Spleen (tissue), 11 donors: ENCODE measurements at regions not wholly inside any gene's neighbourhood (a gene's known extent, or its start where the extent isn't known, plus 50 kb on each side); places are given as distances from the start of the nearest gene placed in this dataset.

Experiments
- DNase-seq: peaks from one replicate; pipeline ENCODE4 v3.0.0-alpha.2; 2020
- H3K27ac ChIP-seq, 8 donors: fragments of 200-600 bp; sonication (generic) in 7 of 8; 1 replicate in 4 of 8; 2 replicates in 4 of 8; pipeline versions ENCODE4 v1.5.0 to v1.8.0; 2016 to 2021; ENCODE audit warnings: inconsistent platforms in 4 of 8, mild to moderate bottlenecking in 4 of 8, moderate library complexity in 1 of 8
- H3K27me3 ChIP-seq, 7 donors: fragments of 200-600 bp; sonication (generic) in 6 of 7; replicated peaks in 1 of 7; 1 replicate in 4 of 7; 2 replicates in 3 of 7; pipeline versions ENCODE4 v1.5.0 to v1.8.0; 2016 to 2021; ENCODE audit warnings: inconsistent platforms in 3 of 7, mild to moderate bottlenecking in 1 of 7
- H3K36me3 ChIP-seq, 6 donors: fragments of 200-600 bp; sonication (generic) in 5 of 6; 1 replicate in 4 of 6; 2 replicates in 2 of 6; pipeline versions ENCODE4 v1.5.0 to v1.8.0; 2016 to 2021; ENCODE audit warnings: inconsistent platforms in 2 of 6
- H3K4me1 ChIP-seq, 6 donors: fragments of 200-600 bp; sonication (generic) in 5 of 6; 1 replicate in 3 of 6; 2 replicates in 3 of 6; pipeline versions ENCODE4 v1.5.0 to v1.8.0; 2016 to 2021; ENCODE audit warnings: inconsistent platforms in 3 of 6
- H3K4me3 ChIP-seq, 8 donors: fragments of 200-600 bp; sonication (generic) in 7 of 8; 1 replicate in 4 of 8; 2 replicates in 4 of 8; pipeline versions ENCODE4 v1.5.0 to v1.8.0; 2016 to 2021; ENCODE audit warnings: inconsistent platforms in 4 of 8, mild to moderate bottlenecking in 4 of 8, moderate library complexity in 2 of 8
- H3K9me3 ChIP-seq, 8 donors: fragments of 200-600 bp; sonication (generic) in 7 of 8; 1 replicate in 4 of 8; 2 replicates in 4 of 8; pipeline versions ENCODE4 v1.5.0 to v1.8.0; 2016 to 2021; ENCODE audit warnings: inconsistent platforms in 4 of 8
- POLR2A ChIP-seq, 3 donors: fragments of 450-650 bp; IDR thresholded peaks; one replicate each; pipeline ENCODE4 v1.5.1; 2017; ENCODE audit warnings: antibody characterized with exemption in 3 of 3, mild to moderate bottlenecking in 1 of 3
- POLR2AphosphoS5 ChIP-seq, 3 donors: sonication (generic); formaldehyde crosslinking; IDR thresholded peaks; one replicate each; pipeline ENCODE4 v1.5.1; 2017; ENCODE audit warnings: antibody characterized with exemption in 3 of 3
- WGBS, 5 donors: extraction: QIAGEN DNeasy Blood & Tissue Kit in 3 of 5; methylation state at CpG; one replicate each; pipeline versions ENCODE4 v1.1.5 to v1.1.7; 2013 to 2018; 5-methylcytosine and 5-hydroxymethylcytosine counted together
- intact Hi-C: fragments of 100-400 bp; cut with DNase I; formaldehyde crosslinking; loops from one replicate; pipeline ENCODE4 v1.15.0; 2023; ENCODE audit warnings: low total_unique reads
- TF ChIP-seq, protein P1 (sequence below), 11 experiments: fragments of 200-600 bp in 7 of 11; fragments of 450-650 bp in 4 of 11; sonication (generic) in 4 of 11; IDR thresholded peaks in 8 of 11; conservative IDR thresholded peaks in 3 of 11; 1 replicate in 7 of 11; 2 replicates in 4 of 11; pipeline versions ENCODE4 v1.4.0 to v1.8.0; 2016 to 2021; ENCODE audit warnings: antibody characterized with exemption in 11 of 11, inconsistent platforms in 4 of 11, mild to moderate bottlenecking in 1 of 11
- donor health status: healthy with polysubstance abuse.
- donor health status: DM: no; HTN: no; CAD: no; lungs with moderate emphysema.
- donor health status: DM: no; HTN: no; CAD: no.
- donor health status: Bipolar disorder and iron deficiency.
- donor health status: healthy.
- donor health status: DM: no; HTN: no; CAD: no.
- donor health status: DM: yes; HTN: yes; CAD: no.

DNA sequence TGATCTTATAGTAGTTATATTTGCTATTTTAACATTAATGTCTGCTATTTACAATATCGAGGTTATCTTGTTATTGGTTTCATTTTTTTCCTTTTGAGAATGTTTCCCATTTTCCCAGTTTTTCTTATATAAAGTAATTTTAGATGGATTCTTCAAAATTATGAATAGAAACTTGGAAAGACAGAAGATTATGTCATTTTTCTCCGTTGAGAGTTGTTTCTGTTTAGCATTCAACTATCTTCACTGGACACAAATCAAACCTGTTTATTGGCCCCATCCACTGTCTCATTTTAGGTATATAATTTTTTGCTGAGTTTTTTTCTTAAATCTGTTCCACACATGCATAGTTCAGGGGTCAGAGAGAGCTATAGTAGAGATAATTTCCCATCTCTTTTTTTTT, 1430.9 kb upstream of the MIR17HG start:
- WGBS, 5 donors: 75 to 91% (median 80%) methylated on average over 2 of the region's 2 CpGs
- no peaks in the 10 kb centered on the region for H3K9me3 ChIP-seq
- H3K36me3 ChIP-seq: no peaks in the 10 kb centered on the region
- intact Hi-C loops: no loop called here
- no peak overlapping the region for H3K27ac ChIP-seq
- no peak for TF ChIP-seq POLR2AphosphoS5 (IDR thresholded peaks at IDR 0.05)
- TF ChIP-seq POLR2A (IDR thresholded peaks at IDR 0.05): no peak
- TF ChIP-seq, protein P1, sequence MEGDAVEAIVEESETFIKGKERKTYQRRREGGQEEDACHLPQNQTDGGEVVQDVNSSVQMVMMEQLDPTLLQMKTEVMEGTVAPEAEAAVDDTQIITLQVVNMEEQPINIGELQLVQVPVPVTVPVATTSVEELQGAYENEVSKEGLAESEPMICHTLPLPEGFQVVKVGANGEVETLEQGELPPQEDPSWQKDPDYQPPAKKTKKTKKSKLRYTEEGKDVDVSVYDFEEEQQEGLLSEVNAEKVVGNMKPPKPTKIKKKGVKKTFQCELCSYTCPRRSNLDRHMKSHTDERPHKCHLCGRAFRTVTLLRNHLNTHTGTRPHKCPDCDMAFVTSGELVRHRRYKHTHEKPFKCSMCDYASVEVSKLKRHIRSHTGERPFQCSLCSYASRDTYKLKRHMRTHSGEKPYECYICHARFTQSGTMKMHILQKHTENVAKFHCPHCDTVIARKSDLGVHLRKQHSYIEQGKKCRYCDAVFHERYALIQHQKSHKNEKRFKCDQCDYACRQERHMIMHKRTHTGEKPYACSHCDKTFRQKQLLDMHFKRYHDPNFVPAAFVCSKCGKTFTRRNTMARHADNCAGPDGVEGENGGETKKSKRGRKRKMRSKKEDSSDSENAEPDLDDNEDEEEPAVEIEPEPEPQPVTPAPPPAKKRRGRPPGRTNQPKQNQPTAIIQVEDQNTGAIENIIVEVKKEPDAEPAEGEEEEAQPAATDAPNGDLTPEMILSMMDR (IDR thresholded peaks at IDR 0.05 in 8 of 11, conservative IDR thresholded peaks at IDR 0.05 in 3 of 11): no peak
- no peaks in the 10 kb centered on the region for H3K27me3 ChIP-seq
- no peak for DNase-seq
- no peaks in the 10 kb centered on the region for H3K4me1 ChIP-seq
- H3K4me3 ChIP-seq: no peak overlapping the region

DNA sequence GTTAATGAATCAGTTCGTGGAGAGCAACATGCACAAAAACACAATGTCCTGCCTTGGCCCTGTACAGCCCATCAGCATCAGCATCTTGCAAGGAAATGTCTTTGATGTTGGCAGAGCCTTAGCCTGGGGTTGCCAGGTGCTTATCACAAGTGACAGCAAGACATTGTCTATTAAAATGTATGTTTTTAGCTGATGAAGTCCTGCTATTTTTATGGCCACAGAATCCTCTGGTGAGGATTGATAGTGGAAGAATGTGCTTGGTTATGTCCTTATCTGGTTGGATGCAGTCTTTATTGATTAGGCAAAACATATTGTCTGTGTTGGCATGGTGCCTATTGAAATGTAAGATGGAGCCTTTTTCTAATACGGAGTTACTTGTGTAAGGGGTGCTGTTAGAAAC, 1427.0 kb upstream of the MIR17HG start:
- Histone ChIP-seq H3K9me3 (no peaks in the 10 kb centered on the region), H3K27ac (no peak overlapping the region), H3K27me3 (no peaks in the 10 kb centered on the region), H3K4me1 (no peaks in the 10 kb centered on the region), H3K4me3 (no peak overlapping the region), H3K36me3 (no peaks in the 10 kb centered on the region)
- DNase-seq: no peak
- TF ChIP-seq, protein P1 (IDR thresholded peaks at IDR 0.05 in 8 of 11, conservative IDR thresholded peaks at IDR 0.05 in 3 of 11): no peak
- no peak for TF ChIP-seq POLR2A (IDR thresholded peaks at IDR 0.05)
- TF ChIP-seq POLR2AphosphoS5 (IDR thresholded peaks at IDR 0.05): no peak
- 68 to 87% (median 79%) methylated on average over 2 of the region's 2 CpGs for WGBS, 5 donors
- intact Hi-C loops: no loop called here

DNA sequence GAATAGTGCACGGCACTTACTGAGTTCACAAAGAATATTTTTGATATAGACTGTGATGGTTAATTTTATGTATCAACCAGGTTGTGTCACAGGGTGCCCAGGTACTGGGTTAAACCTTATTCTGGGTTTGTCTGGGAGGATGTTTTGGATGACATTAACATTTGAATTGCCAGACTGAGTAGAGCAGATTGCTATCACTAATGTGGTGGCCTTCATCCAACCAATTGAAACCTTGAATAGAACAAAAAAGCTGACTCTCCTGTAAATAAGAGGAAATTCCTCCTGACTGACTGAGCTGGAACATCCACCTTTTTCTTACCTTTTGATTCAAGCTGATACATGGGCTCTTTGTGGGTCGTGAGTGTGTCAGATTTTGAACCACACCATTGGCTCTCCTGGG, 1424.4 kb upstream of the MIR17HG start:
- Histone ChIP-seq H3K4me3 (no peak overlapping the region), H3K36me3 (no peaks in the 10 kb centered on the region), H3K9me3 (no peaks in the 10 kb centered on the region), H3K27me3 (no peaks in the 10 kb centered on the region), H3K4me1 (no peaks in the 10 kb centered on the region), H3K27ac (no peak overlapping the region)
- intact Hi-C loops: no loop called here
- DNase-seq: no peak
- TF ChIP-seq POLR2A (IDR thresholded peaks at IDR 0.05) (no peak), POLR2AphosphoS5 (IDR thresholded peaks at IDR 0.05) (no peak)
- TF ChIP-seq, protein P1 (IDR thresholded peaks at IDR 0.05 in 8 of 11, conservative IDR thresholded peaks at IDR 0.05 in 3 of 11): no peak
- WGBS, 5 donors: 71 to 85% (median 79%) methylated on average over 2 of the region's 2 CpGs

DNA sequence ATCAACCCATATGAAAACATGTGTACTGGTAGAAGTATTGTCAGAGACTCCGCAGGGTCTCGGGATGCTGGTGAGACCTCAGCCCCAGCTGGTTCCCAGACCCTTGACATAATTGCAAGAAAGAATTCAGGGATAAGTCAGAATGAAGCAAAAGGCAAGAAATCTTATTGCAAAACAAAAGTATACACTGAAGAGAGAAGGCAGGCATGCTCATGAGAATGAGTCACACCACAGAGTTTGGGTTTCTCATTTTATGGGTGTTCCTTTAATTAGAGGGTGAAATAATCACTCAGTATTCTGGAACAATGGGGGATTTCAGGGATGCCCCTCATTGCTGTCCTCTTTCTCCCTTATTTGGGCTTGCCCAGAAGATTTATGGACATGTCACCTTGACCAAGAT, 1423.8 kb upstream of the MIR17HG start:
- H3K27me3 ChIP-seq: no peaks in the 10 kb centered on the region
- WGBS, 5 donors: 89 to 98% (median 93%) methylated on average over 2 of the region's 2 CpGs
- no peak overlapping the region for H3K4me3 ChIP-seq
- intact Hi-C loops: no loop called here
- H3K4me1 ChIP-seq: no peaks in the 10 kb centered on the region
- no peak overlapping the region for H3K27ac ChIP-seq
- H3K36me3 ChIP-seq: no peaks in the 10 kb centered on the region
- no peaks in the 10 kb centered on the region for H3K9me3 ChIP-seq
- TF ChIP-seq POLR2AphosphoS5 (IDR thresholded peaks at IDR 0.05) (no peak), POLR2A (IDR thresholded peaks at IDR 0.05) (no peak)
- TF ChIP-seq, protein P1 (IDR thresholded peaks at IDR 0.05 in 8 of 11, conservative IDR thresholded peaks at IDR 0.05 in 3 of 11): no peak
- no peak for DNase-seq
